Ovary (tissue), 3 donors: ENCODE measurements at regions not wholly inside any gene's neighbourhood (a gene's known extent, or its start where the extent isn't known, plus 50 kb on each side); places are given as distances from the start of the nearest gene placed in this dataset.

Experiments used
- EP300 ChIP-seq: sonication (generic); formaldehyde crosslinking; IDR thresholded peaks from one replicate; pipeline ENCODE4 v1.6.1; 2017; ENCODE audit warnings: antibody characterized with exemption
- POLR2A ChIP-seq: fragments of 450-650 bp; IDR thresholded peaks from one replicate; pipeline ENCODE4 v1.6.1; 2017; ENCODE audit warnings: antibody characterized with exemption, mild to moderate bottlenecking, moderate library complexity
- TF ChIP-seq, protein P1 (sequence below), 3 donors: fragments of 450-650 bp in 2 of 3; fragments of 200-600 bp in 1 of 3; IDR thresholded peaks; one replicate each; pipeline versions ENCODE4 v1.5.1 to v1.8.0; 2016 to 2022; ENCODE audit warnings: antibody characterized with exemption in 3 of 3, mild to moderate bottlenecking in 1 of 3
- donor health status: DM: no; HTN: no; CAD: no.

DNA sequence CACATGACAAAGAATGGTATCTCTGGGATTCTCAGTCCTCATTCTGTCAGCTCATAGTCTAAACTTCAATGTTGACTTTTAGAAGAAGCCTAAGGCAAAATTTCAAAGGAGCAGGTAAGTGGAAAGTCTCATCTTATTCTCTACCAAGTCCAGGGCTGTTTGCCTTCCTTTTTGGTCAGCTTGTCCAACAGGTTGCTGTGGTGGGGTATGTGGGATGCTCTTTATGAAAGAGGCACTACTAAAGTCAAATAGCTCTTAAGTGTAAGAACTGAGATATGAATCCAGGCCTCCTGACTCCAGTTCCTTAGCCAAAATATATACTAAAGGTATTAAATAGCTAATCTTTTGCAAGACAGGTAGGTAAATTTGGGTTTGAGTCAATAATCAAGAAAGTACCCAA is 540.6 kb upstream of the SPRY2 start:
- TF ChIP-seq POLR2A = no peak
- TF ChIP-seq, protein P1, sequence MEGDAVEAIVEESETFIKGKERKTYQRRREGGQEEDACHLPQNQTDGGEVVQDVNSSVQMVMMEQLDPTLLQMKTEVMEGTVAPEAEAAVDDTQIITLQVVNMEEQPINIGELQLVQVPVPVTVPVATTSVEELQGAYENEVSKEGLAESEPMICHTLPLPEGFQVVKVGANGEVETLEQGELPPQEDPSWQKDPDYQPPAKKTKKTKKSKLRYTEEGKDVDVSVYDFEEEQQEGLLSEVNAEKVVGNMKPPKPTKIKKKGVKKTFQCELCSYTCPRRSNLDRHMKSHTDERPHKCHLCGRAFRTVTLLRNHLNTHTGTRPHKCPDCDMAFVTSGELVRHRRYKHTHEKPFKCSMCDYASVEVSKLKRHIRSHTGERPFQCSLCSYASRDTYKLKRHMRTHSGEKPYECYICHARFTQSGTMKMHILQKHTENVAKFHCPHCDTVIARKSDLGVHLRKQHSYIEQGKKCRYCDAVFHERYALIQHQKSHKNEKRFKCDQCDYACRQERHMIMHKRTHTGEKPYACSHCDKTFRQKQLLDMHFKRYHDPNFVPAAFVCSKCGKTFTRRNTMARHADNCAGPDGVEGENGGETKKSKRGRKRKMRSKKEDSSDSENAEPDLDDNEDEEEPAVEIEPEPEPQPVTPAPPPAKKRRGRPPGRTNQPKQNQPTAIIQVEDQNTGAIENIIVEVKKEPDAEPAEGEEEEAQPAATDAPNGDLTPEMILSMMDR (IDR thresholded peaks at IDR 0.05) = no peak
- no peak for TF ChIP-seq EP300
